ENCODE measurements at regions not wholly inside any gene's neighbourhood (a gene's known extent, or its start where the extent isn't known, plus 50 kb on each side); places are given as distances from the start of the nearest gene placed in this dataset.
"Not testable (repeated sequence)": the region's sequence is repeated elsewhere in the genome, so short reads cannot be mapped to it uniquely, and the experiment has no call there.

- TF ChIP-seq CTCF (IDR thresholded peaks at IDR 0.05; ENCODE audit: low read depth, low read length); EZH2phosphoT487 (IDR thresholded peaks at IDR 0.05; ENCODE audit: low read depth): not testable (repeated sequence)
These were observed 111.2 kb upstream of the ESR1 start for GRCh38 chr6:151696302-151696701.

All from OCI-LY3 (cell line).